ENCODE measurements at regions not wholly inside any gene's neighbourhood (a gene's known extent, or its start where the extent isn't known, plus 50 kb on each side); places are given as distances from the start of the nearest gene placed in this dataset.

GRCh38 chr15:72916897-72917296, 133.3 kb upstream of the ADPGK start:
- H3K4me3 ChIP-seq (replicated peaks in 1 of 3; ENCODE audit: low read depth in 2 of 3, low read length in 3 of 3) = no peak overlapping the region
- no peaks in the 10 kb centered on the region for H3K9me3 ChIP-seq (replicated peaks in 1 of 2; ENCODE audit: control insufficient read depth in 1 of 2, insufficient read depth in 1 of 2, low read length in 2 of 2)
- H3K79me2 ChIP-seq (ENCODE audit: insufficient read depth, low read length) = no peaks in the 10 kb centered on the region
- H3K27me3 Mint-ChIP-seq (ENCODE audit: low read depth in 3 of 3) = peaks cover 0 to 14% (median 5%) of the 10 kb centered on the region in 3 donors
- no peak overlapping the region for H3K27ac ChIP-seq (ENCODE audit: low read depth in 1 of 2, low read length in 2 of 2)
- H3K27me3 ChIP-seq (ENCODE audit: control insufficient read depth in 2 of 2, insufficient read depth in 2 of 2, low read length in 2 of 2) = peaks cover 0 to 2% of the 10 kb centered on the region in 2 donors
- 93% methylated on average over 2 of the region's 2 CpGs for WGBS (ENCODE audit: insufficient coverage)
- H3K9me3 Mint-ChIP-seq = no peaks in the 10 kb centered on the region
- no peaks in the 10 kb centered on the region for H3K36me3 Mint-ChIP-seq
- DNase-seq = no peak
- H3K27ac Mint-ChIP-seq = no peak overlapping the region
- no peak overlapping the region for H3K4me2 ChIP-seq (replicated peaks; ENCODE audit: extremely low read depth, low read length, poor library complexity, severe bottlenecking)
- TF ChIP-seq, protein P1, sequence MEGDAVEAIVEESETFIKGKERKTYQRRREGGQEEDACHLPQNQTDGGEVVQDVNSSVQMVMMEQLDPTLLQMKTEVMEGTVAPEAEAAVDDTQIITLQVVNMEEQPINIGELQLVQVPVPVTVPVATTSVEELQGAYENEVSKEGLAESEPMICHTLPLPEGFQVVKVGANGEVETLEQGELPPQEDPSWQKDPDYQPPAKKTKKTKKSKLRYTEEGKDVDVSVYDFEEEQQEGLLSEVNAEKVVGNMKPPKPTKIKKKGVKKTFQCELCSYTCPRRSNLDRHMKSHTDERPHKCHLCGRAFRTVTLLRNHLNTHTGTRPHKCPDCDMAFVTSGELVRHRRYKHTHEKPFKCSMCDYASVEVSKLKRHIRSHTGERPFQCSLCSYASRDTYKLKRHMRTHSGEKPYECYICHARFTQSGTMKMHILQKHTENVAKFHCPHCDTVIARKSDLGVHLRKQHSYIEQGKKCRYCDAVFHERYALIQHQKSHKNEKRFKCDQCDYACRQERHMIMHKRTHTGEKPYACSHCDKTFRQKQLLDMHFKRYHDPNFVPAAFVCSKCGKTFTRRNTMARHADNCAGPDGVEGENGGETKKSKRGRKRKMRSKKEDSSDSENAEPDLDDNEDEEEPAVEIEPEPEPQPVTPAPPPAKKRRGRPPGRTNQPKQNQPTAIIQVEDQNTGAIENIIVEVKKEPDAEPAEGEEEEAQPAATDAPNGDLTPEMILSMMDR (IDR thresholded peaks at IDR 0.05) = no peak
- intact Hi-C loops (cut with micrococcal nuclease) = no loop called here
- no peaks in the 10 kb centered on the region for H4K20me1 ChIP-seq (ENCODE audit: insufficient read depth, low read length)
- no peak overlapping the region for H2AFZ ChIP-seq (ENCODE audit: insufficient read depth, low read depth, low read length, poor library complexity, severe bottlenecking)
- H3K4me3 Mint-ChIP-seq = no peak overlapping the region
- no peaks in the 10 kb centered on the region for H3K4me1 ChIP-seq (ENCODE audit: control insufficient read depth in 1 of 2, insufficient read depth in 2 of 2, low read length in 2 of 2)
- H3K9ac ChIP-seq (ENCODE audit: insufficient read depth, low read length, poor library complexity, severe bottlenecking) = no peak overlapping the region
- no peaks in the 10 kb centered on the region for H3K4me1 Mint-ChIP-seq
- H3K36me3 ChIP-seq (replicated peaks in 1 of 2; ENCODE audit: control insufficient read depth in 1 of 2, insufficient read depth in 2 of 2, low read length in 2 of 2) = no peaks in the 10 kb centered on the region

DNA sequence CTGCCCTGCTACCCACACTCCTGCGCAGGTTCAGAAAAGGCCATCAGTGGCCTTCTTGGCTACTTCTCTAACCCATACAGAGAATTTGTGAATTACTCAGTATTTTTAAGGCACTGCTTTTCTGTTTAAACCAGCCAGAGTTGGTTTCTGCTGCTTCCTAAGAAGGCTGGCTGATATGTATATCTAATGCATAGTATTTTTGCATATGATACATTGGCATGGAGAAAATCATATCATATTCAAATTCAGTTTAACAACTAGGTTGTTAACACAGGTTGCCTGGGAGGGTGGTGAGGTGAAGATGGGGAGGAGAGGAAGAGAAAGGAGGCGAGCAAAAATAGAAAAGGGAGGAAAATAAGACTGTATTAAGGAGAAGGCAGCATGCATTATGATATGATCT, 132.8 kb upstream of the ADPGK start:
- Mint-ChIP-seq H3K36me3 (no peaks in the 10 kb centered on the region), H3K9me3 (no peaks in the 10 kb centered on the region)
- H3K4me3 ChIP-seq (replicated peaks in 1 of 3; ENCODE audit: low read depth in 2 of 3, low read length in 3 of 3) = no peak overlapping the region

More for the DNA sequence above, 132.8 kb upstream of the ADPGK start:
- WGBS (ENCODE audit: insufficient coverage) = 100% methylated on average over 1 of the region's 2 CpGs
- H3K4me1 ChIP-seq (ENCODE audit: control insufficient read depth in 1 of 2, insufficient read depth in 2 of 2, low read length in 2 of 2) = no peaks in the 10 kb centered on the region
- H3K4me1 Mint-ChIP-seq = no peaks in the 10 kb centered on the region
- no peak overlapping the region for H3K27ac Mint-ChIP-seq
- no peak overlapping the region for H3K9ac ChIP-seq (ENCODE audit: insufficient read depth, low read length, poor library complexity, severe bottlenecking)
- no peak overlapping the region for H3K4me3 Mint-ChIP-seq
- intact Hi-C loops (cut with micrococcal nuclease) = no loop called here
- H3K9me3 ChIP-seq (replicated peaks in 1 of 2; ENCODE audit: control insufficient read depth in 1 of 2, insufficient read depth in 1 of 2, low read length in 2 of 2) = no peaks in the 10 kb centered on the region
- no peaks in the 10 kb centered on the region for H3K36me3 ChIP-seq (replicated peaks in 1 of 2; ENCODE audit: control insufficient read depth in 1 of 2, insufficient read depth in 2 of 2, low read length in 2 of 2)
- H3K27ac ChIP-seq (ENCODE audit: low read depth in 1 of 2, low read length in 2 of 2) = no peak overlapping the region
- H3K27me3 Mint-ChIP-seq (ENCODE audit: low read depth in 3 of 3) = peaks cover 0 to 15% (median 7%) of the 10 kb centered on the region in 3 donors
- peaks cover 0 to 2% of the 10 kb centered on the region in 2 donors for H3K27me3 ChIP-seq (ENCODE audit: control insufficient read depth in 2 of 2, insufficient read depth in 2 of 2, low read length in 2 of 2)
- H3K79me2 ChIP-seq (ENCODE audit: insufficient read depth, low read length) = no peaks in the 10 kb centered on the region
- no peak overlapping the region for H2AFZ ChIP-seq (ENCODE audit: insufficient read depth, low read depth, low read length, poor library complexity, severe bottlenecking)
- H4K20me1 ChIP-seq (ENCODE audit: insufficient read depth, low read length) = no peaks in the 10 kb centered on the region
- TF ChIP-seq, protein P1 (IDR thresholded peaks at IDR 0.05) = no peak
- no peak overlapping the region for H3K4me2 ChIP-seq (replicated peaks; ENCODE audit: extremely low read depth, low read length, poor library complexity, severe bottlenecking)
- DNase-seq = no peak
